ENCODE measurements at regions not wholly inside any gene's neighbourhood (a gene's known extent, or its start where the extent isn't known, plus 50 kb on each side); places are given as distances from the start of the nearest gene placed in this dataset.
A peak's percentile ranks its signal among the peaks of the same experiment; 100 is the strongest.

- DNase-seq (no peak), ATAC-seq (no peak)
- Histone ChIP-seq H3K4me3 (no peak overlapping the region), H3K4me1 (peaks cover 16% of the 10 kb centered on the region), H3K27ac (no peak overlapping the region), H3K36me3 (ENCODE audit: insufficient read depth in 1 of 2, low read depth in 1 of 2) (no peaks in the 10 kb centered on the region), H3K9me3 (no peaks in the 10 kb centered on the region), H3K27me3 (ENCODE audit: insufficient read depth in 3 of 3, low read length in 2 of 3) (no peaks in the 10 kb centered on the region)
- WGBS, 3 donors: 0 to 55% (median 3%) methylated on average over 1 of the region's 1 CpG
- intact Hi-C loops (cut with DNase I): no loop called here
- TF ChIP-seq CTCF (IDR thresholded peaks at IDR 0.05): no peak
Measured at GRCh38 chr2:129293326-129293725, 686.1 kb upstream of the RAB6C start.

- no peak for TF ChIP-seq CTCF (IDR thresholded peaks at IDR 0.05)
- Histone ChIP-seq H3K36me3 (ENCODE audit: insufficient read depth in 1 of 2, low read depth in 1 of 2) (no peaks in the 10 kb centered on the region), H3K27ac (no peak overlapping the region), H3K9me3 (no peaks in the 10 kb centered on the region), H3K27me3 (ENCODE audit: insufficient read depth in 3 of 3, low read length in 2 of 3) (no peaks in the 10 kb centered on the region), H3K4me1 (peaks cover 16% of the 10 kb centered on the region), H3K4me3 (no peak overlapping the region)
- WGBS, 3 donors: 72 to 86% (median 80%) methylated on average over 4 of the region's 4 CpGs
- no peak for DNase-seq
- intact Hi-C loops (cut with DNase I): no loop called here
- ATAC-seq: peak in 1 of 4 donors; percentile 51
Measured at GRCh38 chr2:129296396-129296795, 683.1 kb upstream of the RAB6C start.

DNA sequence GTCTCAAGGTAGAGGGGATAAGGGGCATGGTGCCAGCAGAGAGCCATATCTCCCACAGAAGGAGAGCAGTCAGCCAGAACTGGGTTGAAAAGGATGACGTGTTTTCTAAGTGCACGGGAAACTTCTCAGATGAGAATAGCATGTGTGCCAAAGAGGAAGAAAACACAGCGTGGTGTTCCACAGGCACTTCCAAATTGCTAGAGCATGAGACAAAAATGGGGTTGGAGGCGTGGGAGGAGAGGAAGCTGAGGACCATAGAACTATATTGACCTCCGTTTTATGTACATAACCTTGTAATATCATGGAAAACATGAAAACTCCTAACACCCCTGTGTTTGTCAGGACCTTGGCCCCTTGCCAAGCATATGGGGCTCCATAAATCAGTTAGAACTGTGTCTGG lies 682.7 kb upstream of the RAB6C start:
- peaks cover 16% of the 10 kb centered on the region for H3K4me1 ChIP-seq
- 6 to 10% (median 7%) methylated on average over 5 of the region's 5 CpGs for WGBS, 3 donors
- no peaks in the 10 kb centered on the region for H3K9me3 ChIP-seq
- DNase-seq (no peak), ATAC-seq (peak in 2 of 4 donors; percentile 16 to 28)
- H3K27me3 ChIP-seq (ENCODE audit: insufficient read depth in 3 of 3, low read length in 2 of 3): no peaks in the 10 kb centered on the region
- no peak overlapping the region for H3K4me3 ChIP-seq
- peak overlapping the region; percentile 15 for H3K27ac ChIP-seq
- no peaks in the 10 kb centered on the region for H3K36me3 ChIP-seq (ENCODE audit: insufficient read depth in 1 of 2, low read depth in 1 of 2)
- intact Hi-C loops (cut with DNase I): no loop called here
- TF ChIP-seq CTCF (IDR thresholded peaks at IDR 0.05): no peak

DNA sequence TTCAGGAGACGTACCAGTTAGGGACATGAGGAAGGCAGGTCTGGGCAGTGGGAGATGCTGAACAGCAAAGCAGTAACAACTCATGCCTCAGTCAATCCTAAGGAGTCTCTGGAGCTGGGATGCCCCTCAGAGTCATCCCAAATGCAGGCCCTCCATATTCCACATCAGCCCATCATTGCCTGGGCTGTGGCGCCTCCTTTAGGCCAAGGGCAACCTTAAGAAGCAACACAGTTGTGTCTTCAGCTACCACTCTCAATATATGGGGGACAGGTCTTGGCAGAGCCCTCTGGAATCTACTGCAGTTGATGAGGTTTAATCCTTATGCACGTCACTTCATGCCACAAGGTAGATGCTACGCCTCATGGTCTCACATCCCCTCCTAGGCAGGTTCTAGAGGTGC lies 682.0 kb upstream of the RAB6C start:
- intact Hi-C loops (cut with DNase I): no loop called here
- no peaks in the 10 kb centered on the region for H3K9me3 ChIP-seq
- no peak for TF ChIP-seq CTCF (IDR thresholded peaks at IDR 0.05)
- no peak for DNase-seq
- H3K36me3 ChIP-seq (ENCODE audit: insufficient read depth in 1 of 2, low read depth in 1 of 2): no peaks in the 10 kb centered on the region
- H3K4me1 ChIP-seq: peaks cover 16% of the 10 kb centered on the region
- peak overlapping the region; percentile 15 for H3K27ac ChIP-seq
- no peak for ATAC-seq
- no peaks in the 10 kb centered on the region for H3K27me3 ChIP-seq (ENCODE audit: insufficient read depth in 3 of 3, low read length in 2 of 3)
- 62 to 89% (median 68%) methylated on average over 4 of the region's 4 CpGs for WGBS, 3 donors
- H3K4me3 ChIP-seq: no peak overlapping the region

- TF ChIP-seq CTCF (IDR thresholded peaks at IDR 0.05): no peak
- no peak overlapping the region for H3K27ac ChIP-seq
- 89 to 100% (median 95%) methylated on average over 1 to 2 of the region's 2 CpGs for WGBS, 3 donors
Measured at GRCh38 chr2:129299338-129299737, 680.1 kb upstream of the RAB6C start.

More at GRCh38 chr2:129299338-129299737, 680.1 kb upstream of the RAB6C start:
- intact Hi-C loops (cut with DNase I): no loop called here
- no peaks in the 10 kb centered on the region for H3K36me3 ChIP-seq (ENCODE audit: insufficient read depth in 1 of 2, low read depth in 1 of 2)
- no peaks in the 10 kb centered on the region for H3K9me3 ChIP-seq
- H3K27me3 ChIP-seq (ENCODE audit: insufficient read depth in 3 of 3, low read length in 2 of 3): no peaks in the 10 kb centered on the region
- no peak for DNase-seq
- no peak overlapping the region for H3K4me3 ChIP-seq
- peaks cover 16% of the 10 kb centered on the region for H3K4me1 ChIP-seq
- no peak for ATAC-seq

All from psoas muscle (tissue), 7 donors.